ENCODE measurements at regions not wholly inside any gene's neighbourhood (a gene's known extent, or its start where the extent isn't known, plus 50 kb on each side); places are given as distances from the start of the nearest gene placed in this dataset.
"Not testable (repeated sequence)": the region's sequence is repeated elsewhere in the genome, so short reads cannot be mapped to it uniquely, and the experiment has no call there.

DNA sequence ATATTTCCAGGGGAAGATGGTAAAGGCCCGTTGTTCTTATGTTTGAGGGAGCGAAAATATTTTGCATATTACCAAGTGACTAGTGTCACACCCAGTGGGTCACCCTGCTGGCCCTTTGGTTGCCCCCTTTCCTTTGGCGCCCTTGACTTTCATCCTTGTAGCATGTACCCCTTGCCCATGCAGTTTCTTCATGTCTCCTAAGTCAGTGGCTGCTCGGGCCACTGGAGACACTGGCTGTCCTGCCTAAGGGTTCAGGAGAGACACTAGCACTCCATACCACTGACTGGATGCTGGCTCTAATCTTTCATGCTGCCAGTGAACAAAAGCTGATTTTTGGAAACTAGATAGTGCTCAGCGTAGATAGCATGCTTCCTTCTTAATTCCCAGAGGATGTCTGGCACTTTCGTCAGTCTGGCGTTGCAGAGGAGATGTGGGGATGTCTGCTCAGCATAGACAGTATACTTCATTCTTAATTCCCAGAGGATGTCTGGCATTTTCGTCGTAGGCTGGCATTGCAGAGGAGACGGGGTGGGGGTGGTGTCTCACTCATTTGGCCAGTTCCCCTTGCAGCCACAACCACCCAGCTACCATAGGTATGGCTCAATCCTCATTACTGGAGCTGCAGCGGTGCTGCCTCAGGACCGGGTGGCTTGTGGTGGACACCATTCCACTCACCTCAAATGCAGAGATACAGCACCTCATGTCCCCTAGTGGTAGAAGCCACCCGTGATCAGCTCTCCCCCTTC is 770.9 kb upstream of the TPTE start:
- H3K9me2 ChIP-seq (replicated peaks; ENCODE audit: insufficient read depth, low read length), result no peaks in the 10 kb centered on the region
- H2AFZ ChIP-seq (ENCODE audit: low read depth, low read length, severe bottlenecking), result no peak overlapping the region
- no peaks in the 10 kb centered on the region for H3K36me3 ChIP-seq (ENCODE audit: low read length)
- no peak overlapping the region for H3K4me3 ChIP-seq (ENCODE audit: insufficient read depth, low read length, poor library complexity, severe bottlenecking)
- H4K20me1 ChIP-seq (ENCODE audit: low read depth, low read length), result no peaks in the 10 kb centered on the region
- H3K27ac ChIP-seq (ENCODE audit: low read depth, low read length), result no peak overlapping the region
- no peak for TF ChIP-seq EZH2phosphoT487 (conservative IDR thresholded peaks at IDR 0.05; ENCODE audit: low read length)
- no peak for TF ChIP-seq CTCF (IDR thresholded peaks at IDR 0.05; ENCODE audit: insufficient read depth, low read length, poor library complexity, severe bottlenecking)
- no peaks in the 10 kb centered on the region for H3K79me2 ChIP-seq (ENCODE audit: insufficient read depth, low read length)
- H3K9me3 ChIP-seq (ENCODE audit: insufficient read depth, low read length), result peaks cover 9% of the 10 kb centered on the region; the same call in 1 of the 2 replicates
- H3K9ac ChIP-seq (ENCODE audit: low read length), result no peak overlapping the region
- no peaks in the 10 kb centered on the region for H3K27me3 ChIP-seq (ENCODE audit: low read length)
- H3F3A ChIP-seq (ENCODE audit: insufficient read depth), result no peaks in the 10 kb centered on the region
- H3K4me2 ChIP-seq (ENCODE audit: low read depth, low read length, poor library complexity, severe bottlenecking), result no peak overlapping the region

DNA sequence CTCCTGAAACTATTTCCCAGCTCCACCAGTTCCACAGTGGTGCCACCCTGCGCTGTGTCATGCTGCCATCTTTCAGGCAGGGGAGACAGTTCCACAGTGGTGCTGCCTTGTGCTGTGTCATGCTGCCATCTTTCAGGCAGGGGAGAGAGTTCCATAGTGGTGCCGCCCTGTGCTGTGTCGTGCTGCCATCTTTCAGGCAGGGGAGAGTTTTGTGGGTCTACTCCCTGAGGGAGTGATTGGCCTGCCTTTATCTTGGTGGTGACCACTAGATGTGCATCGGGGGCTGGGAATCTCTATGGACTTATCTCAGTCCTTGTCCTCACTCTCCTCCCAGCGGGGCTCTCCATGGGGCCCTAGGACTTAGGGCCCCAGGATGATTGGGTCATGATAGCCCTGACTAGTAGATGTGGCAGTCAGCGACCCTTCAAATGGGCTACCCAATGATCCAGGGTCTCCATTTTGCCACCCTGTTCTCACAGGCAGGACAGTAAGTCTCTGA is 770.2 kb upstream of the TPTE start:
- H3F3A ChIP-seq (ENCODE audit: insufficient read depth); H4K20me1 ChIP-seq (ENCODE audit: low read depth, low read length); H3K9ac ChIP-seq (ENCODE audit: low read length): not testable (repeated sequence)

DNA sequence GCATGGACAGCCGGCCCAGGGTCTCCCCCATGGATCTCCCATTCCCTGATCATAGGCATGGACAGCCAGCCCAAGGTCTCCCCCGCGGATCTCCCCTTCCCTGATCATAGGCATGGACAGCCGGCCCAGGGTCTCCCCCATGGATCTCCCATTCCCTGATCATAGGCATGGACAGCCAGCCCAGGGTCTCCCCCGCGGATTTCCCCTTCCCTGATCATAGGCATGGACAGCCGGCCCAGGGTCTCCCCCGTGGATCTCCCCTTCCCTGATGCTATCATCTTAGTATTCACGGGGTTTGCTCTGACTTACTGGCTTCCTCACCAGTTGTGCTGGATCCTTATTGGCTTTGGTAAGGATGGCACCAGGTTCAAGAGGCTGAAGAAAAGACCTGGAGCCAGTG is 769.4 kb upstream of the TPTE start:
- not testable (repeated sequence) for H3K9ac ChIP-seq (ENCODE audit: low read length); H3K9me3 ChIP-seq (ENCODE audit: insufficient read depth, low read length); H2AFZ ChIP-seq (ENCODE audit: low read depth, low read length, severe bottlenecking)

More for the DNA sequence above, 770.2 kb upstream of the TPTE start:
- H3K27me3 ChIP-seq (ENCODE audit: low read length); H3K4me3 ChIP-seq (ENCODE audit: insufficient read depth, low read length, poor library complexity, severe bottlenecking); H3K4me2 ChIP-seq (ENCODE audit: low read depth, low read length, poor library complexity, severe bottlenecking); H3K9me2 ChIP-seq (replicated peaks; ENCODE audit: insufficient read depth, low read length); H3K36me3 ChIP-seq (ENCODE audit: low read length); H3K9me3 ChIP-seq (ENCODE audit: insufficient read depth, low read length); H2AFZ ChIP-seq (ENCODE audit: low read depth, low read length, severe bottlenecking); H3K79me2 ChIP-seq (ENCODE audit: insufficient read depth, low read length); H3K27ac ChIP-seq (ENCODE audit: low read depth, low read length): not testable (repeated sequence)

DNA sequence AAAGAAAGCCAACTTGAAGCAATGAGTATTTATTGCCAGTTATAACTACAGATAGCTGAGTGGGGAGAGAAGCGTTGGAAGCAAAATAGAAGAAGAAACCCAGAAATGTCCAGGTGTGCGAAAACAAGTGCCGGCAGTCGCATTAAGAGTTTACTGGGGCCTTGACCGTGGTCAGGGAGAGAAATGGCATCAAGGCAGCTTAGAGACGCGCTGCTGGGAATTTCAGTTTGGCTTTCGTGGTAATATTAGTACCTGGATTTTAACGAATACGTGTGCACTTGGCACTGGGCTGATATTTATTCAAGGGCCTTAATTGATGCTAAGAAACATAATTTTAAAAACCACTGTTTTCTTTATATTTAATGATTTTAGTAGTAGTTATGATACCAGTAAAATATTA is 767.9 kb upstream of the TPTE start:
- H3K9ac ChIP-seq (ENCODE audit: low read length); H3K27ac ChIP-seq (ENCODE audit: low read depth, low read length); H2AFZ ChIP-seq (ENCODE audit: low read depth, low read length, severe bottlenecking); H3K36me3 ChIP-seq (ENCODE audit: low read length); H3K4me2 ChIP-seq (ENCODE audit: low read depth, low read length, poor library complexity, severe bottlenecking); H4K20me1 ChIP-seq (ENCODE audit: low read depth, low read length); H3K27me3 ChIP-seq (ENCODE audit: low read length); H3K9me3 ChIP-seq (ENCODE audit: insufficient read depth, low read length); H3K4me3 ChIP-seq (ENCODE audit: insufficient read depth, low read length, poor library complexity, severe bottlenecking); H3F3A ChIP-seq (ENCODE audit: insufficient read depth); H3K79me2 ChIP-seq (ENCODE audit: insufficient read depth, low read length); H3K9me2 ChIP-seq (replicated peaks; ENCODE audit: insufficient read depth, low read length): not testable (repeated sequence)

More for the DNA sequence above, 769.4 kb upstream of the TPTE start:
- H3F3A ChIP-seq (ENCODE audit: insufficient read depth); H3K9me2 ChIP-seq (replicated peaks; ENCODE audit: insufficient read depth, low read length); H3K27ac ChIP-seq (ENCODE audit: low read depth, low read length); H3K4me2 ChIP-seq (ENCODE audit: low read depth, low read length, poor library complexity, severe bottlenecking); H4K20me1 ChIP-seq (ENCODE audit: low read depth, low read length); H3K36me3 ChIP-seq (ENCODE audit: low read length); H3K79me2 ChIP-seq (ENCODE audit: insufficient read depth, low read length); H3K27me3 ChIP-seq (ENCODE audit: low read length); H3K4me3 ChIP-seq (ENCODE audit: insufficient read depth, low read length, poor library complexity, severe bottlenecking): not testable (repeated sequence)

DNA sequence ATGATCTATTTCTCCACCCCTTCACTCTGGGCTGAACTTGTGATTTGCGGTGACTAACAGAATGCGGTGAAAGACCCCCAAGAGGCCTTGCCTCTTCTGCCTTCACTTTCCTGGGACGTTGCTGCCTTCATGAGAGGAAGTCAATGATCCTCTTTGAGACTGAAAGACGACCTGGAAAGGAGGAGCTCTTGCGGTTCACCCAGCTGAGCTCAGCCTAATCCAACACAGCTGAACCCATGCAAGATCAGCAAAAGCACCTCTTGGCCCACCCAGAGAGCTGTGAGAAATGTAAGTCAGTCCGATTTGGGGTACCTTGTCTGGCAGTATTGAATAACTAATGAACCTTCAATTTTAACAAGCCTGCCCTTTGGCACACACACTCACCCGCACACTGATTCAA is 767.4 kb upstream of the TPTE start:
- Histone ChIP-seq H3K9ac (ENCODE audit: low read length) (no peak overlapping the region), H4K20me1 (ENCODE audit: low read depth, low read length) (no peaks in the 10 kb centered on the region), H3K79me2 (ENCODE audit: insufficient read depth, low read length) (no peaks in the 10 kb centered on the region), H3K4me3 (ENCODE audit: insufficient read depth, low read length, poor library complexity, severe bottlenecking) (no peak overlapping the region), H3K27ac (ENCODE audit: low read depth, low read length) (no peak overlapping the region), H3K9me3 (ENCODE audit: insufficient read depth, low read length) (peaks cover 9% of the 10 kb centered on the region; the same call in 1 of the 2 replicates), H3K4me2 (ENCODE audit: low read depth, low read length, poor library complexity, severe bottlenecking) (no peak overlapping the region), H2AFZ (ENCODE audit: low read depth, low read length, severe bottlenecking) (no peak overlapping the region), H3K9me2 (replicated peaks; ENCODE audit: insufficient read depth, low read length) (no peaks in the 10 kb centered on the region), H3F3A (ENCODE audit: insufficient read depth) (no peaks in the 10 kb centered on the region), H3K27me3 (ENCODE audit: low read length) (no peaks in the 10 kb centered on the region), H3K36me3 (ENCODE audit: low read length) (no peaks in the 10 kb centered on the region)
- TF ChIP-seq CTCF (IDR thresholded peaks at IDR 0.05; ENCODE audit: insufficient read depth, low read length, poor library complexity, severe bottlenecking), result no peak
- no peak for TF ChIP-seq EZH2phosphoT487 (conservative IDR thresholded peaks at IDR 0.05; ENCODE audit: low read length)

GRCh38 chr21:9754434-9754833 is 766.9 kb upstream of the TPTE start:
- H3F3A ChIP-seq (ENCODE audit: insufficient read depth); H3K4me2 ChIP-seq (ENCODE audit: low read depth, low read length, poor library complexity, severe bottlenecking); H3K9ac ChIP-seq (ENCODE audit: low read length); H3K9me3 ChIP-seq (ENCODE audit: insufficient read depth, low read length); H3K4me3 ChIP-seq (ENCODE audit: insufficient read depth, low read length, poor library complexity, severe bottlenecking); H4K20me1 ChIP-seq (ENCODE audit: low read depth, low read length); H3K27ac ChIP-seq (ENCODE audit: low read depth, low read length); H3K79me2 ChIP-seq (ENCODE audit: insufficient read depth, low read length); H3K9me2 ChIP-seq (replicated peaks; ENCODE audit: insufficient read depth, low read length); H2AFZ ChIP-seq (ENCODE audit: low read depth, low read length, severe bottlenecking); H3K27me3 ChIP-seq (ENCODE audit: low read length); H3K36me3 ChIP-seq (ENCODE audit: low read length): not testable (repeated sequence)
